Thyroid gland (tissue), 4 donors: ENCODE measurements at regions not wholly inside any gene's neighbourhood (a gene's known extent, or its start where the extent isn't known, plus 50 kb on each side); places are given as distances from the start of the nearest gene placed in this dataset.
"Not testable (repeated sequence)": the region's sequence is repeated elsewhere in the genome, so short reads cannot be mapped to it uniquely, and the experiment has no call there.

Experiments
- DNase-seq, 2 donors: peaks; one replicate each; pipeline ENCODE4 v3.0.0-alpha.2; 2019
- H3K27ac ChIP-seq, 3 donors: fragments of 200-600 bp; sonication (generic); 1 replicate in 2 of 3; 2 replicates in 1 of 3; pipeline ENCODE4 v1.5.1; 2016 to 2019; ENCODE audit warnings: mild to moderate bottlenecking in 1 of 3, moderate library complexity in 1 of 3
- H3K27me3 ChIP-seq: fragments of 200-600 bp; sonication (generic); one replicate; pipeline ENCODE4 v1.5.1; 2019
- H3K36me3 ChIP-seq, 2 donors: fragments of 200-600 bp; sonication (generic); one replicate each; pipeline ENCODE4 v1.5.1; 2016 to 2019
- H3K4me1 ChIP-seq, 2 donors: fragments of 200-600 bp; sonication (generic); one replicate each; pipeline ENCODE4 v1.5.1; 2017 to 2019
- H3K4me3 ChIP-seq, 3 donors: fragments of 200-600 bp; sonication (generic); replicated peaks in 1 of 3; 1 replicate in 2 of 3; 2 replicates in 1 of 3; pipeline ENCODE4 v1.5.1; 2016; ENCODE audit warnings: mild to moderate bottlenecking in 1 of 3
- H3K9me3 ChIP-seq: fragments of 200-600 bp; sonication (generic); one replicate; pipeline ENCODE4 v1.5.1; 2017
- CTCF ChIP-seq, 6 experiments: fragments of 200-600 bp in 3 of 6; fragments of 450-650 bp in 3 of 6; sonication (generic) in 3 of 6; IDR thresholded peaks; one replicate each; pipeline ENCODE4 v1.5.1; 2016 to 2019; ENCODE audit warnings: antibody characterized with exemption in 6 of 6, mild to moderate bottlenecking in 2 of 6, inconsistent platforms in 1 of 6, moderate library complexity in 1 of 6
- POLR2A ChIP-seq, 2 donors: fragments of 450-650 bp; IDR thresholded peaks; one replicate each; pipeline ENCODE4 v1.6.1; 2017; ENCODE audit warnings: antibody characterized with exemption in 2 of 2, mild to moderate bottlenecking in 2 of 2, moderate library complexity in 1 of 2
- WGBS, 2 donors: methylation state at CpG; one replicate each; pipeline ENCODE4 v1.1.5; 2017; 5-methylcytosine and 5-hydroxymethylcytosine counted together
- intact Hi-C: fragments of 100-400 bp; cut with DNase I; formaldehyde crosslinking; loops from one replicate; pipeline ENCODE4 v1.15.1; 2023

- intact Hi-C loops: no loop called here
- no peaks in the 10 kb centered on the region for H3K36me3 ChIP-seq
- H3K4me3 ChIP-seq: no peak overlapping the region
- H3K4me1 ChIP-seq: peaks cover 5 to 6% of the 10 kb centered on the region in 2 donors
- H3K27ac ChIP-seq: no peak overlapping the region
- no peak for DNase-seq
- no peaks in the 10 kb centered on the region for H3K9me3 ChIP-seq
- no peak for TF ChIP-seq CTCF (IDR thresholded peaks at IDR 0.05)
- H3K27me3 ChIP-seq: no peaks in the 10 kb centered on the region
Measured at GRCh38 chr13:50226515-50227155, 211.4 kb downstream of the KCNRG start.

GRCh38 chr13:50227361-50227760 is 212.1 kb downstream of the KCNRG start:
- TF ChIP-seq POLR2A (IDR thresholded peaks at IDR 0.05) (no peak), CTCF (IDR thresholded peaks at IDR 0.05) (no peak)
- no peak for DNase-seq
- WGBS, 2 donors: 88 to 91% methylated on average over 5 of the region's 5 CpGs
- H3K27me3 ChIP-seq: no peaks in the 10 kb centered on the region
- H3K4me1 ChIP-seq: peaks cover 5 to 6% of the 10 kb centered on the region in 2 donors
- H3K4me3 ChIP-seq: no peak overlapping the region
- H3K36me3 ChIP-seq: no peaks in the 10 kb centered on the region
- intact Hi-C loops: no loop called here
- no peaks in the 10 kb centered on the region for H3K9me3 ChIP-seq
- H3K27ac ChIP-seq: no peak overlapping the region

- intact Hi-C loops: no loop called here
- TF ChIP-seq POLR2A (IDR thresholded peaks at IDR 0.05): no peak
- Histone ChIP-seq H3K36me3 (no peaks in the 10 kb centered on the region), H3K4me3 (no peak overlapping the region), H3K4me1 (no peaks in the 10 kb centered on the region), H3K27ac (no peak overlapping the region), H3K27me3 (no peaks in the 10 kb centered on the region), H3K9me3 (no peaks in the 10 kb centered on the region)
- 93 to 94% methylated on average over 6 of the region's 6 CpGs for WGBS, 2 donors
- DNase-seq: no peak
Measured at GRCh38 chr13:50228527-50228926, 213.3 kb downstream of the KCNRG start.

- H3K4me3 ChIP-seq: no peak overlapping the region
- no peaks in the 10 kb centered on the region for H3K27me3 ChIP-seq
- TF ChIP-seq CTCF (IDR thresholded peaks at IDR 0.05): no peak
- TF ChIP-seq POLR2A (IDR thresholded peaks at IDR 0.05): no peak
- WGBS, 2 donors: 78 to 83% methylated on average over 2 of the region's 2 CpGs
- intact Hi-C loops: no loop called here
- no peak for DNase-seq
- H3K36me3 ChIP-seq: no peaks in the 10 kb centered on the region
- no peaks in the 10 kb centered on the region for H3K9me3 ChIP-seq
- H3K4me1 ChIP-seq: no peaks in the 10 kb centered on the region
- no peak overlapping the region for H3K27ac ChIP-seq
Measured at GRCh38 chr13:50229960-50230661, 214.9 kb downstream of the KCNRG start.

GRCh38 chr13:50230662-50230978 is 215.4 kb downstream of the KCNRG start:
- intact Hi-C loops: no loop called here
- DNase-seq: no peak
- H3K27ac ChIP-seq: no peak overlapping the region
- no peaks in the 10 kb centered on the region for H3K4me1 ChIP-seq
- H3K27me3 ChIP-seq: no peaks in the 10 kb centered on the region
- no peak overlapping the region for H3K4me3 ChIP-seq
- 97 to 98% methylated on average over 2 of the region's 2 CpGs for WGBS, 2 donors
- TF ChIP-seq POLR2A (IDR thresholded peaks at IDR 0.05): no peak
- TF ChIP-seq CTCF (IDR thresholded peaks at IDR 0.05): no peak
- H3K9me3 ChIP-seq: no peaks in the 10 kb centered on the region
- H3K36me3 ChIP-seq: no peaks in the 10 kb centered on the region

GRCh38 chr13:50233574-50233973 is 218.3 kb downstream of the KCNRG start:
- intact Hi-C loops, H3K36me3 ChIP-seq, H3K27me3 ChIP-seq, H3K27ac ChIP-seq, H3K9me3 ChIP-seq, DNase-seq, H3K4me1 ChIP-seq, H3K4me3 ChIP-seq: not testable (repeated sequence)
- 95 to 98% methylated on average over 4 to 5 of the region's 5 CpGs for WGBS, 2 donors
